ENCODE measurements at regions not wholly inside any gene's neighbourhood (a gene's known extent, or its start where the extent isn't known, plus 50 kb on each side); places are given as distances from the start of the nearest gene placed in this dataset.

- no peak for DNase-seq
Observed at GRCh38 chr3:104820959-104821358, 545.8 kb upstream of the ALCAM start.

GRCh38 chr3:104825116-104825515 is 541.6 kb upstream of the ALCAM start:
- peak; percentile 12 for DNase-seq

GRCh38 chr3:104831071-104831470 is 535.6 kb upstream of the ALCAM start:
- DNase-seq: no peak

GRCh38 chr3:104832530-104832929 is 534.2 kb upstream of the ALCAM start:
- DNase-seq: no peak

- DNase-seq: no peak
Observed at GRCh38 chr3:104835376-104835775, 531.3 kb upstream of the ALCAM start.

- DNase-seq: no peak
Observed at GRCh38 chr3:104846270-104846669, 520.4 kb upstream of the ALCAM start.

- no peak for DNase-seq
Observed at GRCh38 chr3:104849070-104849469, 517.6 kb upstream of the ALCAM start.

GRCh38 chr3:104854468-104854867 is 512.2 kb upstream of the ALCAM start:
- no peak for DNase-seq

- no peak for DNase-seq
Observed at GRCh38 chr3:104855702-104856101, 511.0 kb upstream of the ALCAM start.

- DNase-seq: no peak
Observed at GRCh38 chr3:104856741-104857140, 510.0 kb upstream of the ALCAM start.

- DNase-seq: no peak
Observed at GRCh38 chr3:104868291-104868690, 498.4 kb upstream of the ALCAM start.

- no peak for DNase-seq
Observed at GRCh38 chr3:104870276-104870675, 496.4 kb upstream of the ALCAM start.

GRCh38 chr3:104873331-104873730 is 493.4 kb upstream of the ALCAM start:
- no peak for DNase-seq

- no peak for DNase-seq
Observed at GRCh38 chr3:104878395-104878794, 488.3 kb upstream of the ALCAM start.

- DNase-seq: no peak
Observed at GRCh38 chr3:104879919-104880318, 486.8 kb upstream of the ALCAM start.

GRCh38 chr3:104885214-104885814 is 481.4 kb upstream of the ALCAM start:
- no peak for DNase-seq

- no peak for DNase-seq
Observed at GRCh38 chr3:104886220-104886995, 480.3 kb upstream of the ALCAM start.

GRCh38 chr3:104887069-104887468 is 479.6 kb upstream of the ALCAM start:
- no peak for DNase-seq

- no peak for DNase-seq
Observed at GRCh38 chr3:104887619-104888018, 479.1 kb upstream of the ALCAM start.

GRCh38 chr3:104892044-104892443 is 474.7 kb upstream of the ALCAM start:
- DNase-seq: no peak

GRCh38 chr3:104896624-104897023 is 470.1 kb upstream of the ALCAM start:
- no peak for DNase-seq

- DNase-seq: no peak
Observed at GRCh38 chr3:104901396-104901795, 465.3 kb upstream of the ALCAM start.

- DNase-seq: no peak
Observed at GRCh38 chr3:104903064-104903463, 463.6 kb upstream of the ALCAM start.

GRCh38 chr3:104906001-104906639 is 460.6 kb upstream of the ALCAM start:
- DNase-seq: no peak

Data from NCI-H1092 (cell line).